Psoas muscle (tissue), 7 donors: ENCODE measurements at regions not wholly inside any gene's neighbourhood (a gene's known extent, or its start where the extent isn't known, plus 50 kb on each side); places are given as distances from the start of the nearest gene placed in this dataset.

Experiments
- ATAC-seq, 4 donors: fragments of 200-7000 bp; cut with Tn5 transposase; one replicate each; pipeline ENCODE4 v1.9.1; 2020; ENCODE audit warnings: moderate library complexity in 3 of 4, mild to moderate bottlenecking in 2 of 4
- DNase-seq, 2 donors: peaks; one replicate each; pipeline ENCODE4 v3.0.0-alpha.2; 2020
- H3K27ac ChIP-seq: fragments of 200-600 bp; one replicate; pipeline ENCODE4 v1.8.0; 2022
- H3K27me3 ChIP-seq, 3 donors: fragments of 200-600 bp in 1 of 3; one replicate each; pipeline versions ENCODE4 v1.6.1 to v1.8.0; 2013 to 2022; ENCODE audit warnings: low read length in 2 of 3, mild to moderate bottlenecking in 2 of 3, moderate library complexity in 1 of 3; ENCODE audit not compliant: insufficient read depth in 3 of 3
- H3K36me3 ChIP-seq, 2 donors: fragments of 200-600 bp in 1 of 2; one replicate each; pipeline versions ENCODE4 v1.6.1 to v1.8.0; 2013 to 2022; ENCODE audit warnings: low read depth in 1 of 2, mild to moderate bottlenecking in 1 of 2, moderate library complexity in 1 of 2; ENCODE audit not compliant: insufficient read depth in 1 of 2
- H3K4me1 ChIP-seq: fragments of 200-600 bp; one replicate; pipeline ENCODE4 v1.8.0; 2022
- H3K4me3 ChIP-seq: fragments of 200-600 bp; one replicate; pipeline ENCODE4 v1.8.0; 2022; ENCODE audit warnings: mild to moderate bottlenecking
- H3K9me3 ChIP-seq: fragments of 200-600 bp; one replicate; pipeline ENCODE4 v1.8.0; 2022
- WGBS, 3 donors: extraction: QIAGEN DNeasy Blood & Tissue Kit; methylation state at CpG; one replicate each; pipeline versions ENCODE4 v1.1.6 to v1.1.7; 2013; 5-methylcytosine and 5-hydroxymethylcytosine counted together
- intact Hi-C, 2 donors: fragments of 100-400 bp; cut with DNase I; formaldehyde crosslinking; loops; one replicate each; pipeline versions ENCODE4 v1.11.0 to v1.14.2; 2022
- TF ChIP-seq, protein P1 (sequence below): fragments of 200-600 bp; IDR thresholded peaks from one replicate; pipeline ENCODE4 v1.8.0; 2022; ENCODE audit warnings: antibody characterized with exemption
- donor health status: healthy with polysubstance abuse.
- donor health status: DM: no; HTN: no; CAD: no; lungs with moderate emphysema.
- donor health status: Bipolar disorder and iron deficiency.
- donor health status: healthy.
- donor health status: DM: yes; HTN: yes; CAD: no.
- donor health status: DM: no; HTN: no; CAD: no.
- donor health status: DM: yes; HTN: yes; CAD: no.

- intact Hi-C loops = loop anchor here in 1 of 2 donors (10.0 kb wide), 1 partner anchor 250 kb away; the partner anchor contains the start of gene L3MBTL3
- peaks cover 0 to 24% (median 0%) of the 10 kb centered on the region in 3 donors for H3K27me3 ChIP-seq
- ATAC-seq = no peak
These were observed 54.9 kb upstream of the ARHGAP18 start for GRCh38 chr6:129764761-129765407.

DNA sequence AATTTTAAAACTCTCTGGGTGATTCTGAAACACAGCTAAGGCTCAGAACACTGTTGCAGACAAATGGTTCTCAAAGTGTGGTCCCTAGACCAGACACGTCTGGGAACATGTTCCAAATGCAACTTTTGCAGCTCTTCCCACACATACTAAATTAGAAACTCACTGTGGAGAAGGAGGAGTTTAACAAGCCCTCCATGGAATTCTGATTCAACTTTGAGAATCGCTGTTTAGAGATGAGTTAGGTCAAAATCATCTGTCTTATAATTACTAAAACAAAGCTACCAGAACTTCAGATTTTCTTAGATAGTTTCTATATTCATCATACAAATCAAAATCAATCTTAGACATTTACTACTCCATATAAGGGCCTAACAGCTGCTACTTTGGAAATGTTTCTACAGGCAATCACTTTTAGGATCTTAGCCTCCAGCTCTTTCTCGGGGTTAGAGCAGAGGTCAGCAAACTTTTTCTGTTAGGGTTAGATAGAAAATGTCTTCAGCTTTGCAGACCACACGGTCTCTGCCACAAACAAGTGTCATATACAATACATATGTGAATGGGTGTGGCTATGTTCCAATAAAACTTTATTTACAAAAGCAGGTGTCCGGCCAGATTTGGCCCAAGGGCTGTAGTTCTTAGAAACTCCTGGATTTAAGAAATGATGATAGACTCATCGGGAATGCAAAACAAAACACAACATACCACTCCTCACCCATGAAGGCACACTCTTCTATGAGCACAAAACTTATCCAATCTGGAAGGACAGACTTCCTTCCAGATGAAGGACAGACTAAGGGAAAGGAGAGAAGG, 50.0 kb upstream of the ARHGAP18 start:
- no peak for DNase-seq
- intact Hi-C loops = loop anchor here in 1 of 2 donors (10.0 kb wide), 1 partner anchor 255 kb away; the partner anchor contains the start of gene L3MBTL3
- H3K36me3 ChIP-seq = no peaks in the 10 kb centered on the region
- no peak overlapping the region for H3K27ac ChIP-seq
- ATAC-seq = no peak
- no peaks in the 10 kb centered on the region for H3K9me3 ChIP-seq
- H3K4me1 ChIP-seq = no peaks in the 10 kb centered on the region
- 70 to 74% (median 73%) methylated on average over 6 of the region's 6 CpGs for WGBS, 3 donors
- H3K4me3 ChIP-seq = no peak overlapping the region
- no peaks in the 10 kb centered on the region for H3K27me3 ChIP-seq
- TF ChIP-seq, protein P1, sequence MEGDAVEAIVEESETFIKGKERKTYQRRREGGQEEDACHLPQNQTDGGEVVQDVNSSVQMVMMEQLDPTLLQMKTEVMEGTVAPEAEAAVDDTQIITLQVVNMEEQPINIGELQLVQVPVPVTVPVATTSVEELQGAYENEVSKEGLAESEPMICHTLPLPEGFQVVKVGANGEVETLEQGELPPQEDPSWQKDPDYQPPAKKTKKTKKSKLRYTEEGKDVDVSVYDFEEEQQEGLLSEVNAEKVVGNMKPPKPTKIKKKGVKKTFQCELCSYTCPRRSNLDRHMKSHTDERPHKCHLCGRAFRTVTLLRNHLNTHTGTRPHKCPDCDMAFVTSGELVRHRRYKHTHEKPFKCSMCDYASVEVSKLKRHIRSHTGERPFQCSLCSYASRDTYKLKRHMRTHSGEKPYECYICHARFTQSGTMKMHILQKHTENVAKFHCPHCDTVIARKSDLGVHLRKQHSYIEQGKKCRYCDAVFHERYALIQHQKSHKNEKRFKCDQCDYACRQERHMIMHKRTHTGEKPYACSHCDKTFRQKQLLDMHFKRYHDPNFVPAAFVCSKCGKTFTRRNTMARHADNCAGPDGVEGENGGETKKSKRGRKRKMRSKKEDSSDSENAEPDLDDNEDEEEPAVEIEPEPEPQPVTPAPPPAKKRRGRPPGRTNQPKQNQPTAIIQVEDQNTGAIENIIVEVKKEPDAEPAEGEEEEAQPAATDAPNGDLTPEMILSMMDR = no peak

More at GRCh38 chr6:129764761-129765407, 54.9 kb upstream of the ARHGAP18 start:
- Histone ChIP-seq H3K4me1 (peaks cover 10% of the 10 kb centered on the region), H3K36me3 (no peaks in the 10 kb centered on the region), H3K9me3 (no peaks in the 10 kb centered on the region), H3K4me3 (no peak overlapping the region), H3K27ac (no peak overlapping the region)
- no peak for DNase-seq
- TF ChIP-seq, protein P1 = no peak
- 93 to 96% (median 96%) methylated on average over 4 of the region's 4 CpGs for WGBS, 3 donors
